CD14-positive monocyte (primary cell): ENCODE measurements at regions not wholly inside any gene's neighbourhood (a gene's known extent, or its start where the extent isn't known, plus 50 kb on each side); places are given as distances from the start of the nearest gene placed in this dataset.
"Not testable (repeated sequence)": the region's sequence is repeated elsewhere in the genome, so short reads cannot be mapped to it uniquely, and the experiment has no call there.

Experiments used
- DNase-seq, 3 donors: peaks; one replicate each; pipeline ENCODE4 v3.0.0-alpha.2; 2011 to 2022
- H2AFZ ChIP-seq: 2 replicates; pipeline ENCODE4 v1.6.0; 2012; ENCODE audit warnings: mild to moderate bottlenecking, low read depth, low read length, inconsistent platforms; ENCODE audit not compliant: insufficient read depth, poor library complexity, severe bottlenecking
- H3K27ac ChIP-seq, 2 donors: 1 replicate in 1 of 2; 2 replicates in 1 of 2; pipeline ENCODE4 v1.5.1; 2012 to 2013; ENCODE audit warnings: low read length in 2 of 2, control low read depth in 1 of 2, inconsistent platforms in 1 of 2, low read depth in 1 of 2, mild to moderate bottlenecking in 1 of 2
- H3K27me3 ChIP-seq, 2 donors: one replicate each; pipeline versions ENCODE4 v1.6.0 to v1.6.1; 2011 to 2013; ENCODE audit warnings: low read length in 2 of 2; ENCODE audit not compliant: control insufficient read depth in 2 of 2, insufficient read depth in 2 of 2
- H3K36me3 ChIP-seq, 2 donors: replicated peaks in 1 of 2; 1 replicate in 1 of 2; 2 replicates in 1 of 2; pipeline versions ENCODE4 v1.5.1 to v1.6.1; 2012 to 2013; ENCODE audit warnings: low read length in 2 of 2, control low read depth in 1 of 2, inconsistent platforms in 1 of 2, mild to moderate bottlenecking in 1 of 2; ENCODE audit not compliant: insufficient read depth in 2 of 2, control insufficient read depth in 1 of 2
- H3K4me1 ChIP-seq, 2 donors: 1 replicate in 1 of 2; 2 replicates in 1 of 2; pipeline versions ENCODE4 v1.5.1 to v1.6.1; 2012 to 2013; ENCODE audit warnings: low read length in 2 of 2, control low read depth in 1 of 2, inconsistent platforms in 1 of 2, mild to moderate bottlenecking in 1 of 2, moderate library complexity in 1 of 2; ENCODE audit not compliant: insufficient read depth in 2 of 2, control insufficient read depth in 1 of 2
- H3K4me2 ChIP-seq: replicated peaks from 2 replicates; pipeline ENCODE3; 2012; ENCODE audit warnings: low read length, moderate library complexity, mild to moderate bottlenecking; ENCODE audit not compliant: poor library complexity, severe bottlenecking; ENCODE audit errors: extremely low read depth
- H3K4me3 ChIP-seq, 3 experiments: fragments of 200-600 bp in 1 of 3; sonication (generic) in 1 of 3; replicated peaks in 1 of 3; 1 replicate in 2 of 3; 2 replicates in 1 of 3; pipeline ENCODE4 v1.5.1; 2011 to 2013; ENCODE audit warnings: low read length in 3 of 3, mild to moderate bottlenecking in 3 of 3, control low read depth in 2 of 3, low read depth in 2 of 3, inconsistent platforms in 1 of 3, moderate library complexity in 1 of 3
- H3K79me2 ChIP-seq: 2 replicates; pipeline ENCODE4 v1.6.0; 2012; ENCODE audit warnings: mild to moderate bottlenecking, control low read depth, inconsistent platforms, low read length, moderate library complexity; ENCODE audit not compliant: insufficient read depth
- H3K9ac ChIP-seq: 2 replicates; pipeline ENCODE4 v1.6.0; 2017; ENCODE audit warnings: low read length, mild to moderate bottlenecking; ENCODE audit not compliant: insufficient read depth, poor library complexity, severe bottlenecking
- H3K9me3 ChIP-seq, 2 donors: replicated peaks in 1 of 2; 1 replicate in 1 of 2; 2 replicates in 1 of 2; pipeline versions ENCODE4 v1.5.1 to v1.6.1; 2012 to 2013; ENCODE audit warnings: low read length in 2 of 2, control low read depth in 1 of 2; ENCODE audit not compliant: control insufficient read depth in 1 of 2, insufficient read depth in 1 of 2
- H4K20me1 ChIP-seq: 2 replicates; pipeline ENCODE4 v1.6.0; 2012; ENCODE audit warnings: mild to moderate bottlenecking, low read length, control low read depth, moderate library complexity; ENCODE audit not compliant: insufficient read depth
- H3K27ac Mint-ChIP-seq, 7 donors: one replicate each; pipeline ENCODE4 v1.8.0; 2020; ENCODE audit warnings: mild to moderate bottlenecking in 7 of 7, mixed read lengths in 7 of 7, moderate library complexity in 6 of 7, inconsistent platforms in 2 of 7
- H3K27me3 Mint-ChIP-seq, 3 donors: one replicate each; pipeline ENCODE4 v1.8.0; 2021 to 2022; ENCODE audit warnings: low read depth in 3 of 3, mild to moderate bottlenecking in 3 of 3, mixed read lengths in 3 of 3, moderate library complexity in 3 of 3, inconsistent platforms in 1 of 3
- H3K36me3 Mint-ChIP-seq, 2 donors: one replicate each; pipeline ENCODE4 v1.8.0; 2020; ENCODE audit warnings: mixed read lengths in 2 of 2, inconsistent platforms in 1 of 2, mild to moderate bottlenecking in 1 of 2
- H3K4me1 Mint-ChIP-seq: one replicate; pipeline ENCODE4 v1.8.0; 2020; ENCODE audit warnings: mild to moderate bottlenecking, mixed read lengths
- H3K4me3 Mint-ChIP-seq, 2 donors: one replicate each; pipeline ENCODE4 v1.8.0; 2020; ENCODE audit warnings: mild to moderate bottlenecking in 2 of 2, mixed read lengths in 2 of 2, moderate library complexity in 1 of 2
- H3K9me3 Mint-ChIP-seq, 7 donors: one replicate each; pipeline ENCODE4 v1.8.0; 2020 to 2022; ENCODE audit warnings: mixed read lengths in 7 of 7, mild to moderate bottlenecking in 6 of 7, moderate library complexity in 6 of 7, inconsistent platforms in 2 of 7
- WGBS: methylation state at CpG from one replicate; pipeline ENCODE4 v1.1.5; 2013; ENCODE audit warnings: missing lambda C conversion rate; ENCODE audit not compliant: insufficient coverage; 5-methylcytosine and 5-hydroxymethylcytosine counted together
- intact Hi-C, 2 donors: fragments of 100-400 bp; cut with micrococcal nuclease; formaldehyde crosslinking; loops; one replicate each; pipeline versions ENCODE4 v1.15.0 to v1.15.1; 2023
- TF ChIP-seq, protein P1 (sequence below): fragments of 200-600 bp; IDR thresholded peaks from one replicate; pipeline ENCODE4 v1.8.0; 2022; ENCODE audit warnings: antibody characterized with exemption, mild to moderate bottlenecking

DNA sequence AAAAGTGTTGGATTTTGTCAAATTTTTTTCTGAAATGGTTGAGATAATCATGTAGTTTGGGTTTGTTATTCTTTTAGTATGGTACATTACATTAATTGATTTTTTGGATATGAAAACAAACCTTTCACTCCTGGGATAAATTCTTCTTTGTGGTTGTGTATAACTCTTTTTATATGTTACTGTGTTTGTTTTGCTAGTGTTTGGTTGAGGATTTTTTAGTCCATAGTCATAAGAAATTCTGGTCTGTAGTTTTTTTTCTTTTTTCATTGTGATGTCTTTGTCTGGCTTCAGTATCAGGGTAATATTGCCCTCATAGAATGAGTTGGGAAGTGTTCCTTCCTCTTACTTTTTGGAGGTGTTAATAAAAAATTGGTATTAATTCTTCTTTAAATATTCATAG is 122.2 kb upstream of the ATXN1 start:
- Histone ChIP-seq H3K9ac (no peak overlapping the region), H2AFZ (no peak overlapping the region), H3K79me2 (no peaks in the 10 kb centered on the region), H3K4me1 (no peaks in the 10 kb centered on the region), H3K27ac (no peak overlapping the region), H3K4me3 (no peak overlapping the region), H3K4me2 (no peak overlapping the region), H3K36me3 (no peaks in the 10 kb centered on the region), H4K20me1 (no peaks in the 10 kb centered on the region), H3K9me3 (no peaks in the 10 kb centered on the region), H3K27me3 (no peaks in the 10 kb centered on the region)
- H3K27me3 Mint-ChIP-seq = peaks cover 1 to 8% (median 6%) of the 10 kb centered on the region in 3 donors
- no peak overlapping the region for H3K27ac Mint-ChIP-seq
- peaks cover 3 to 6% of the 10 kb centered on the region in 2 donors for H3K36me3 Mint-ChIP-seq
- peaks cover 0 to 12% (median 4%) of the 10 kb centered on the region in 7 donors for H3K9me3 Mint-ChIP-seq
- no peak overlapping the region for H3K4me3 Mint-ChIP-seq
- TF ChIP-seq, protein P1, sequence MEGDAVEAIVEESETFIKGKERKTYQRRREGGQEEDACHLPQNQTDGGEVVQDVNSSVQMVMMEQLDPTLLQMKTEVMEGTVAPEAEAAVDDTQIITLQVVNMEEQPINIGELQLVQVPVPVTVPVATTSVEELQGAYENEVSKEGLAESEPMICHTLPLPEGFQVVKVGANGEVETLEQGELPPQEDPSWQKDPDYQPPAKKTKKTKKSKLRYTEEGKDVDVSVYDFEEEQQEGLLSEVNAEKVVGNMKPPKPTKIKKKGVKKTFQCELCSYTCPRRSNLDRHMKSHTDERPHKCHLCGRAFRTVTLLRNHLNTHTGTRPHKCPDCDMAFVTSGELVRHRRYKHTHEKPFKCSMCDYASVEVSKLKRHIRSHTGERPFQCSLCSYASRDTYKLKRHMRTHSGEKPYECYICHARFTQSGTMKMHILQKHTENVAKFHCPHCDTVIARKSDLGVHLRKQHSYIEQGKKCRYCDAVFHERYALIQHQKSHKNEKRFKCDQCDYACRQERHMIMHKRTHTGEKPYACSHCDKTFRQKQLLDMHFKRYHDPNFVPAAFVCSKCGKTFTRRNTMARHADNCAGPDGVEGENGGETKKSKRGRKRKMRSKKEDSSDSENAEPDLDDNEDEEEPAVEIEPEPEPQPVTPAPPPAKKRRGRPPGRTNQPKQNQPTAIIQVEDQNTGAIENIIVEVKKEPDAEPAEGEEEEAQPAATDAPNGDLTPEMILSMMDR = no peak
- intact Hi-C loops = no loop called here
- H3K4me1 Mint-ChIP-seq = peaks cover 21% of the 10 kb centered on the region
- DNase-seq = no peak

DNA sequence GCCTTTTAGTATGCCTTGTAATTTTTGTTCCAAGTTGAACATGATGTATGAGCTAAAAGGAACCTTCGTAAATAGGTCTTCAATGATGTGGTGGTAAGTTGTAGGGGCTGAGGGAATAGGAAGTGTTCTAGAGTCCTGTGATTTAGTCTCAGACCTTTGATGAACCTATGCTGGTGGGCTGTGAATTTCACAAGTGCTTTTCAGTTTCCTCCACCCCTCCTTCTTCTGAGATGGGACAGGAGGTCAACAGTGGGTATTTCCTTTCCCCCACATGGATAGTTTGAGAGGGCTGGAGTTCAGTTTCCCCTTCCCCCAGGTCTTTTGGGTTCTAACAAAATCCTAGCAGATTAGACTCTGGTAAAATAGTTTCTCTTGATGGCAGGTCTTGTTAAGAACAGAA is 121.0 kb upstream of the ATXN1 start:
- no peaks in the 10 kb centered on the region for H3K27me3 ChIP-seq
- peaks cover 5 to 8% (median 6%) of the 10 kb centered on the region in 3 donors for H3K27me3 Mint-ChIP-seq
- WGBS = 100% methylated on average over 1 of the region's 1 CpG
- no peak overlapping the region for H2AFZ ChIP-seq
- no peak overlapping the region for H3K27ac Mint-ChIP-seq
- no peak overlapping the region for H3K4me2 ChIP-seq
- no peak overlapping the region for H3K4me3 ChIP-seq
- H3K4me1 ChIP-seq = no peaks in the 10 kb centered on the region
- peaks cover 0 to 6% of the 10 kb centered on the region in 2 donors for H3K36me3 Mint-ChIP-seq
- H3K9ac ChIP-seq = no peak overlapping the region
- no peaks in the 10 kb centered on the region for H3K79me2 ChIP-seq
- no peak overlapping the region for H3K27ac ChIP-seq
- H3K9me3 Mint-ChIP-seq = peaks cover 0 to 15% (median 4%) of the 10 kb centered on the region in 7 donors
- H3K9me3 ChIP-seq = no peaks in the 10 kb centered on the region
- peaks cover 9% of the 10 kb centered on the region for H3K4me1 Mint-ChIP-seq
- intact Hi-C loops = no loop called here
- H3K36me3 ChIP-seq = no peaks in the 10 kb centered on the region
- TF ChIP-seq, protein P1 = no peak
- DNase-seq = no peak
- no peaks in the 10 kb centered on the region for H4K20me1 ChIP-seq
- no peak overlapping the region for H3K4me3 Mint-ChIP-seq

DNA sequence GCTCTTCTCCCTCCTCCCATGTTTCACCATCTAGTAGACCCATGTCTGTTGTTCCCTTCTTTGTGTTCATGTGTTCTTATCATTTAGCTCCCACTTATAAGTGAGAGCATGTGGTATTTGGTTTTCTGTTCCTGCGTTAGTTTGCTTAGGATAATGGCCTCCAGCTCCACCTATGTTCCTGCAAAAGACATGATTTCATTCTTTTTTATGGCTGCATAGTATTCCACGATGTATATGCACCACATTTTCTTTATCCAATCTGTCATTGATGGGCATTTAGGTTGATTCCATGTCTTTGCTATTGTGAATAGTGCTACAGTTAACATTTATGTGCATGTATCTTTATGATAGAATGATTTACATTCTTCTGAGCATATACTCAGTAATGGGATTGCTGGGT is 115.6 kb upstream of the ATXN1 start:
- H3K27ac Mint-ChIP-seq, H3K36me3 Mint-ChIP-seq, H3K9me3 Mint-ChIP-seq: not testable (repeated sequence)

More for the DNA sequence above, 115.6 kb upstream of the ATXN1 start:
- H3K4me3 Mint-ChIP-seq, H2AFZ ChIP-seq, H3K4me1 Mint-ChIP-seq, H4K20me1 ChIP-seq, H3K27me3 ChIP-seq, DNase-seq, H3K36me3 ChIP-seq, H3K27ac ChIP-seq, intact Hi-C loops, H3K9ac ChIP-seq, H3K9me3 ChIP-seq, H3K79me2 ChIP-seq, H3K4me3 ChIP-seq, H3K4me2 ChIP-seq, H3K4me1 ChIP-seq: not testable (repeated sequence)
- peaks cover 3 to 19% (median 18%) of the 10 kb centered on the region in 3 donors for H3K27me3 Mint-ChIP-seq
- WGBS = no CpG with 5 or more reads among the region's 2 CpGs
